Skeletal muscle tissue (tissue), 3 donors: ENCODE measurements at regions not wholly inside any gene's neighbourhood (a gene's known extent, or its start where the extent isn't known, plus 50 kb on each side); places are given as distances from the start of the nearest gene placed in this dataset.

ENCODE experiments used
- H3K27ac ChIP-seq: one replicate; pipeline ENCODE4 v1.7.0; 2013; ENCODE audit warnings: mild to moderate bottlenecking, low read depth, low read length, inconsistent platforms
- H3K27me3 ChIP-seq, 3 donors: one replicate each; pipeline ENCODE4 v1.7.0; 2013; ENCODE audit warnings: low read length in 3 of 3; ENCODE audit not compliant: control insufficient read depth in 3 of 3, insufficient read depth in 3 of 3
- H3K36me3 ChIP-seq, 3 donors: one replicate each; pipeline ENCODE4 v1.7.0; 2013; ENCODE audit warnings: low read length in 3 of 3; ENCODE audit not compliant: control insufficient read depth in 3 of 3, insufficient read depth in 3 of 3
- H3K4me1 ChIP-seq, 3 donors: one replicate each; pipeline ENCODE4 v1.7.0; 2013; ENCODE audit warnings: low read length in 3 of 3, mild to moderate bottlenecking in 3 of 3; ENCODE audit not compliant: control insufficient read depth in 3 of 3, insufficient read depth in 3 of 3
- H3K4me3 ChIP-seq, 3 donors: one replicate each; pipeline ENCODE4 v1.7.0; 2013; ENCODE audit warnings: low read length in 3 of 3
- H3K9ac ChIP-seq, 3 donors: one replicate each; pipeline ENCODE4 v1.7.0; 2013; ENCODE audit warnings: low read length in 3 of 3, mild to moderate bottlenecking in 3 of 3, moderate library complexity in 2 of 3, low read depth in 1 of 3
- H3K9me3 ChIP-seq, 3 donors: one replicate each; pipeline ENCODE4 v1.7.0; 2013; ENCODE audit warnings: low read length in 3 of 3; ENCODE audit not compliant: control insufficient read depth in 3 of 3
- donor health status: Osteomylitis.

DNA sequence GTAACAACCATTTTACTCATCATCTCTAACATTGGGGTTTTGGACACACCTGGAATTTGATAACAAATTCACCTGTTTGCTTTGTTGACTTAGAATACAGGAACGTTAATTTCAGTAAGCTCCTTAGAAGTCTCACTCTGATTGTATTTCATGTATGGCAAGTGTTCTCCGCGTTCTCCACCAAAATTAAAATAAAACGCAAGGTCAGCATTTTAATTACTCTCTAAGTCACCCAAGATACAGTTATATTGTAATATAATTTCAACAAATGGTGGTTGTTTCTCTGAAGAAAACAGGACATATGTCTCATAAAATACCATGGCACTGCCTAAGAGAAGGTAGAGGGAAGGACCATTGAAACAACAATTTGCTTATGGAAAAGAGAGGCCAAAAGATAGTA, 742.1 kb downstream of the LIG4 start:
- Histone ChIP-seq H3K9ac (no peak overlapping the region), H3K4me3 (no peak overlapping the region), H3K36me3 (no peaks in the 10 kb centered on the region), H3K27ac (no peak overlapping the region), H3K4me1 (no peaks in the 10 kb centered on the region), H3K9me3 (no peaks in the 10 kb centered on the region), H3K27me3 (no peaks in the 10 kb centered on the region)

DNA sequence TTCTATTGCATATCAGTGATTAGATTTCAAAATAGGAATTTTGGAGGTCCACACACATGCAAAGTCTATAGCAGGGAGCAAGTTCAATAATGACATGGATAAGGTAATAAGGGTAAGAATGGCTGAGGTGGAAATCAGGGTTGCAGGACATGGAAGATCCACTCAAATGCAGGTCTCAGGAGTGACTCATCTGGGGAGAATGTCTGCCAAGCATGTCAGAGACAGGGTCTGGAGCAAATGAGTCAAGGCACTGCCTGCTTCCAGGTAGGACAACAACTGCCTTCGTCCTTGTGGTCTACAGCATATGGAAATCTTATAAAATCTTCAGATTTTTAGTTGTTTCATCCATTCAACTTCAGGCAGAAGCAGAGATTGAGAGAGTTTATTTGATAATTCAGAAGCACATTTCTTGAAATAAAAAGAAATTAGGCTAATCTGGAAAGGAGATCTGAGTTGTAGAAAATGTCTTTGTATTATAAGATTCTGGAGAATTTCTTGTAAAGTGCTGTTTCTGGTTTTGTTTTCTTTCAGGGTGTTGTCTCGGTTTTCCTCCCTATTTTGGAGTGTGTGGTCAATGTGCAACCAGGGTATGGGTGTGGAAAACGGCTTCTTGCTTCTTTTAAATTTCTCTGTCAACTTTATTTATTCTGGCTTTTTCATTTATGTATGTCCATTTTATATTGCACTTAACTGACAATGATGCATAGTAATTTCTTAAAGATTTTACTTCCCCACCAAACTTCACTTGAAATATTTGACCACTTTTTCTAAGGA, 748.8 kb downstream of the LIG4 start:
- no peaks in the 10 kb centered on the region for H3K36me3 ChIP-seq
- H3K27me3 ChIP-seq = no peaks in the 10 kb centered on the region
- no peak overlapping the region for H3K9ac ChIP-seq
- H3K27ac ChIP-seq = no peak overlapping the region
- H3K4me3 ChIP-seq = no peak overlapping the region
- no peaks in the 10 kb centered on the region for H3K9me3 ChIP-seq
- no peaks in the 10 kb centered on the region for H3K4me1 ChIP-seq

DNA sequence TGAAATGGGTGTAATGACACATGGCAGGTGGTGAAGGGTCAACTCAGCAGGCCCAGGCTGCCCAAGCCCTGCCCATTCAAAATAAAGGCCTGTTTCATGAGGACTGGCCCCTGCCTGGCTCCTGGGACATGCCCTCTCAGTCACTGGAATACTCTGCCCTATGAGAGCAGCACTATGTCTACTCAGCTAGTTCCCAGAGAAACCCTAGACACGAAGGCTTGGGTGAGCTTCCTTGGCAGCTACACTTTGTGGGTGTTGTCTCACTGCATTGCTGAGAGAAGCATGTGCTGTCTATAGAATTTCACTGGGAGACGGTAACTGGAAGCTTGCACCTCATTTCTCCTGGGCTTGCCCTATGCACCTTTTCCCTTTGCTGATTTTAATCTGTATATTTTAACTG, 752.8 kb downstream of the LIG4 start:
- H3K36me3 ChIP-seq = no peaks in the 10 kb centered on the region
- H3K27me3 ChIP-seq = no peaks in the 10 kb centered on the region
- H3K4me1 ChIP-seq = no peaks in the 10 kb centered on the region
- no peak overlapping the region for H3K4me3 ChIP-seq
- H3K27ac ChIP-seq = no peak overlapping the region
- H3K9ac ChIP-seq = no peak overlapping the region
- H3K9me3 ChIP-seq = no peaks in the 10 kb centered on the region

DNA sequence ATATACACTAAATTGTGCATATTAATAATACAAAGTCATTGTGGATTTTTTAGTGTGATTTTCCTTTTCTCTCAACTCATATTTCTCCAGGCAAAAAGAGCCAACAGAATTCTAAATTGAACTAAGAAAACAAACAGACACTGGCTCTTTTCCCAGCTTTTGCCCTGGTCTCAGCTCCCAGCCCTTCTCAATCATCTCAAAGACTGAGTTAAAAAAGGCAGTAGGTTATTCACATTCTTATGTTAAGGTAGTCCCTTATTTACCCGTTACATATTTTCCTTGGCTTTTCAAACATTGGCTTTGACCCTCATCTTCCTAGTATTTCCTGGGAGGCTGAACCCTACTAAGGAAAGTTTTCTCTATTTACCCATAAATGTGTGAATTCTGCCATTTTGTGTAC, 753.6 kb downstream of the LIG4 start:
- Histone ChIP-seq H3K36me3 (no peaks in the 10 kb centered on the region), H3K9ac (no peak overlapping the region), H3K27ac (no peak overlapping the region), H3K27me3 (no peaks in the 10 kb centered on the region), H3K4me3 (no peak overlapping the region), H3K9me3 (no peaks in the 10 kb centered on the region), H3K4me1 (no peaks in the 10 kb centered on the region)

DNA sequence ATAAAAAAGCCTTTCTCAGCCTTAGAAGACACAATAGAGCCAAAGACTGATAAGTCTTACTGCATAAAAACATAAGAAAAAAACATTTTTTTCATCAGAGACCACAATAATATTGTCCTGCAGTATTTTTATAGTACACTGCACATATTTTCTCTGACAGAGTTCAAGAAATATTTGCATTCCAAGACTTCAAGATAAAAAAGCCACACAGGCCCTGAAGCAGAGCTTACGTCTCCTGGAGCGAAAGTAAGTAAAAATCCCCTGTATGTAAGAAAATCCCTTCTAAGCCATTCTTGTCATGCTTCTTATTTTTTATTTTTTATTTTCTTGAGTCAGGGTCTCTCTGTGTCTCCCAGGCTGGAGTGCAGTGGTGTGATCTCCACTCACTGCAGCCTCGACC, 755.9 kb downstream of the LIG4 start:
- H3K4me1 ChIP-seq = no peaks in the 10 kb centered on the region
- H3K9ac ChIP-seq = no peak overlapping the region
- H3K27me3 ChIP-seq = no peaks in the 10 kb centered on the region
- no peaks in the 10 kb centered on the region for H3K36me3 ChIP-seq
- peaks cover 0 to 3% (median 0%) of the 10 kb centered on the region in 3 donors for H3K9me3 ChIP-seq
- no peak overlapping the region for H3K4me3 ChIP-seq
- no peak overlapping the region for H3K27ac ChIP-seq

DNA sequence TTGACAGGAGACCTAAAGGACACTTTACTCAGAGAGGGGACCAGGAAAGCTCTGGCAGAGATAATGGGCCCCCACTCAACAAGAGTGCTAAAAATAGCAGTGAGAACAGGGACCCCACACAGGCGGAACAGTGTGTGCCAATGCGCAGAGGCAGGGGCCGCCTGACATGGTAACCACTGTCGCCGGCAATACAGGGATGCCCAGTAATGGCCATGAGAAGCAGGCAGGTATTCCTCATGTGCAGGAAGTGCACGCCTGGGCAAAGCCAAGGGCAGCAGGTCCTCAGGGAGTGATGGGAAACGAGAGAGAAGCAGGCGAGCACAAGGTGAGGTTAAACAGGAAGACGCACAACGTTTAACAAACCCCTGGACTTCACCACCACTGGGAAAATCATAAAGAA, 757.1 kb downstream of the LIG4 start:
- no peaks in the 10 kb centered on the region for H3K4me1 ChIP-seq
- H3K27ac ChIP-seq = no peak overlapping the region
- no peaks in the 10 kb centered on the region for H3K36me3 ChIP-seq
- H3K4me3 ChIP-seq = no peak overlapping the region
- no peak overlapping the region for H3K9ac ChIP-seq
- H3K27me3 ChIP-seq = no peaks in the 10 kb centered on the region
- H3K9me3 ChIP-seq = peaks cover 0 to 3% (median 0%) of the 10 kb centered on the region in 3 donors

DNA sequence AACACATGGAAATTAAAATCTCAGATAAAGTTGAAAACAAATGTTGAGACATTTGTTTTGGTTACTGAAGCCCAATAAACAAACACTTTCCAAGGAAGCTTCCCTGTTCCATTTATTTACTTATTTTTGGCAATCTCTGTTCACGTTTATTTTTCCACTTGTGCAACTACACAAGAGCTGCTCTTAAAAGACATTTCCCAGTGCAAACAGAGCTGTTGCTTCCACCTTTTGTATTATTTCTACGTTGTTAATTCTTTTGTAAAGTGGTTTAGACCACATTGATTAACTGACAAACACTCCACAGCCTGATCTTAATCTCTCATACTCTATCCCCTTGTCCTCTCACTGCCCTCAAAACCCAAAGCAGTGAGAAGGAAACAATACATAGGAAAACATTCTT, 757.6 kb downstream of the LIG4 start:
- no peaks in the 10 kb centered on the region for H3K27me3 ChIP-seq
- H3K4me3 ChIP-seq = no peak overlapping the region
- H3K9ac ChIP-seq = no peak overlapping the region
- H3K27ac ChIP-seq = no peak overlapping the region
- H3K36me3 ChIP-seq = no peaks in the 10 kb centered on the region
- peaks cover 0 to 3% (median 0%) of the 10 kb centered on the region in 3 donors for H3K9me3 ChIP-seq
- H3K4me1 ChIP-seq = no peaks in the 10 kb centered on the region

DNA sequence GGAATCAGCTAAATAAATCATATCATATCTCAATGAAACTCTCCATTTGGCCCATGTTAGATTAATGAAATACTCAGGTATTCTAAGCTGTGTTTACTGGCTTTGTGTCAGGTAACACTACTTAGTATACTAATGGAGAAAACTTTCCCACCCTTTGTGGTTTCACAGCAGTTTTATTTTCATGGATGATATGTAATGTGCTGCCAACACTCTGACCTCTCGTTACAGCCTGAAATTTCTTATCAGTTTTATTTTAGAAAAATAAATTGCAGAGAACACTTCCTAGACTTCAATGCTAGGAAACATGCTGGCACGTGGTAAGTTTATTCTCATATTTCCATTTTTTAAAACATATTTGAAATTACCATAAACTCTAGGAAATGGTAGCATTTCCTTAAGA, 758.9 kb downstream of the LIG4 start:
- H3K27me3 ChIP-seq = no peaks in the 10 kb centered on the region
- no peak overlapping the region for H3K27ac ChIP-seq
- H3K9me3 ChIP-seq = peaks cover 0 to 3% (median 0%) of the 10 kb centered on the region in 3 donors
- H3K4me1 ChIP-seq = no peaks in the 10 kb centered on the region
- H3K36me3 ChIP-seq = no peaks in the 10 kb centered on the region
- H3K9ac ChIP-seq = no peak overlapping the region
- no peak overlapping the region for H3K4me3 ChIP-seq

DNA sequence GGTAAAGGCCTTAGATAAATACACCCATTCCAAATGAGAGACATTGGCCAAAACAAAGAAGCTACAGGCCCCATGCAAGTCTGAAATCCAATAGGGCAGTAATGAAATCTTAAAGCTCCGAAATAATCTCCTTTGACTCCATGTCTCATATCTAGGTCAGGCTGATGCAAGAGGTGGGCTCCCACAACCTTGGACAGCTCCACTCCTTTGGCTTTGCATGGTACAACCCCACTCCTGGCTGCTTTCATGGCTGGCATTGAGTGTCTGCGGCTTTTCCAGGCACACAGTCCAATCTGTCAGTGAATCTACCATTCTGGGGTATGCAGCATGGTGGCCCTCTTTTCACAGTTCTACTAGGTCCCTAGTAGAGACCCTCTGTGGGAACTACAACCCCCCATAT, 762.5 kb downstream of the LIG4 start:
- Histone ChIP-seq H3K27me3 (no peaks in the 10 kb centered on the region), H3K9ac (no peak overlapping the region), H3K36me3 (no peaks in the 10 kb centered on the region), H3K9me3 (peaks cover 0 to 3% (median 0%) of the 10 kb centered on the region in 3 donors), H3K4me1 (peaks cover 0 to 3% (median 0%) of the 10 kb centered on the region in 3 donors), H3K27ac (no peak overlapping the region), H3K4me3 (no peak overlapping the region)

DNA sequence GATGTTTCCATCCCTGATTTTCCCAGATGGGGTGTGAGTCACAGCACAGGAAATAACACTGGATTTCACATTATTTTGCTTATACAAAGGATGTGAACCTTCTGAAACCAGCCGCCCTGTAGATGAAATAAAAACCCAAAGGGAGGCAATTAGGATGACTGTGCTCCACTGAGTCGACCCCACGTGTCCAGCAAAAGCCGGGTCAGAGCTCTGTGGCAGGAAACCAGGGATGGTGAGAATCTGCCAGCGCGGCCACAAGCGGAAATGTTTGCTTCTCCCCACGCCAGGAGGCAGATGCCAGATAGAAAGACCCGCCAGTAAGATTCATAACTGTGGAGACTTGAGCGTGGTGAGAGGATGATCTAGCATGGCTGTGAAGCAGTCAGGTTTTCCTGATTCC, 764.4 kb downstream of the LIG4 start:
- no peaks in the 10 kb centered on the region for H3K36me3 ChIP-seq
- no peak overlapping the region for H3K9ac ChIP-seq
- no peak overlapping the region for H3K4me3 ChIP-seq
- no peak overlapping the region for H3K27ac ChIP-seq
- peaks cover 0 to 3% (median 0%) of the 10 kb centered on the region in 3 donors for H3K9me3 ChIP-seq
- H3K27me3 ChIP-seq = no peaks in the 10 kb centered on the region
- H3K4me1 ChIP-seq = peaks cover 0 to 3% (median 0%) of the 10 kb centered on the region in 3 donors
